SK-N-SH (cell line): ENCODE measurements at regions not wholly inside any gene's neighbourhood (a gene's known extent, or its start where the extent isn't known, plus 50 kb on each side); places are given as distances from the start of the nearest gene placed in this dataset.

Experiments used
- CTCF ChIA-PET: fragments of 300-600, 350-600 bp; formaldehyde crosslinking; extraction: SDS; loops from one replicate; lab custom pipeline; 2021; lab: Yijun Ruan, JAX
- POLR2A ChIA-PET: fragments of 350-600 bp; sonication (Branson Sonifier 250); formaldehyde crosslinking; extraction: SDS; loops from one replicate; lab custom pipeline; 2020; ENCODE audit warnings: antibody characterized with exemption, inconsistent platforms; lab: Yijun Ruan, JAX
- DNase-seq: peaks from one replicate; pipeline ENCODE4 v3.0.0; 2012
- H2AFZ ChIP-seq: fragments of 200-600 bp; sonication (generic); 2 replicates; pipeline ENCODE4 v1.8.1; 2016; ENCODE audit warnings: antibody characterized with exemption, mild to moderate bottlenecking, low read depth
- H3F3A ChIP-seq: fragments of 200-600 bp; sonication (generic); replicated peaks from 2 replicates; pipeline ENCODE3; 2016; ENCODE audit warnings: antibody characterized with exemption, mild to moderate bottlenecking; ENCODE audit not compliant: insufficient read depth
- H3K27ac ChIP-seq, 2 experiments: fragments of 200-500 bp in 1 of 2; fragments of 200-600 bp in 1 of 2; sonication (Bioruptor generic) in 1 of 2; sonication (generic), shearing (Covaris generic) in 1 of 2; 2 replicates each; pipeline versions ENCODE4 v1.5.1 to v1.6.1; 2014 to 2016; ENCODE audit warnings: low read depth in 2 of 2, inconsistent platforms in 1 of 2, low read length in 1 of 2, mild to moderate bottlenecking in 1 of 2, mixed read lengths in 1 of 2
- H3K27me3 ChIP-seq: fragments of 200-600 bp; sonication (generic), shearing (Covaris generic); 2 replicates; pipeline ENCODE4 v1.6.1; 2016; ENCODE audit warnings: mixed run types; ENCODE audit not compliant: insufficient read depth
- H3K36me3 ChIP-seq, 2 experiments: fragments of 200-500 bp in 1 of 2; fragments of 200-600 bp in 1 of 2; sonication (Bioruptor generic) in 1 of 2; sonication (generic) in 1 of 2; replicated peaks in 1 of 2; 2 replicates each; pipeline versions ENCODE3 to v1.5.1; 2014 to 2016; ENCODE audit warnings: low read length in 1 of 2, mild to moderate bottlenecking in 1 of 2; ENCODE audit not compliant: insufficient read depth in 2 of 2, control insufficient read depth in 1 of 2
- H3K4me1 ChIP-seq, 2 experiments: fragments of 200-500 bp in 1 of 2; fragments of 200-600 bp in 1 of 2; sonication (Bioruptor generic) in 1 of 2; sonication (generic), shearing (Covaris generic) in 1 of 2; 2 replicates each; pipeline versions ENCODE4 v1.5.1 to v1.6.1; 2014 to 2016; ENCODE audit warnings: low read depth in 1 of 2, low read length in 1 of 2, mixed run types in 1 of 2; ENCODE audit not compliant: insufficient read depth in 2 of 2, control insufficient read depth in 1 of 2
- H3K4me2 ChIP-seq: fragments of 200-600 bp; sonication (generic), shearing (Covaris generic); 2 replicates; pipeline ENCODE4 v1.6.1; 2017; ENCODE audit warnings: mixed run types
- H3K4me3 ChIP-seq, 2 experiments: fragments of 200-500 bp in 1 of 2; fragments of 200-600 bp in 1 of 2; sonication (Bioruptor generic) in 1 of 2; sonication (generic), shearing (Covaris generic) in 1 of 2; 2 replicates each; pipeline versions ENCODE4 v1.5.1 to v1.8.1; 2014 to 2016; ENCODE audit warnings: low read depth in 2 of 2, inconsistent platforms in 1 of 2, low read length in 1 of 2, mild to moderate bottlenecking in 1 of 2, mixed read lengths in 1 of 2, moderate library complexity in 1 of 2
- H3K79me2 ChIP-seq: fragments of 200-600 bp; sonication (generic); 2 replicates; pipeline ENCODE4 v1.8.1; 2017; ENCODE audit warnings: mild to moderate bottlenecking; ENCODE audit not compliant: insufficient read depth
- H3K9ac ChIP-seq: fragments of 200-600 bp; sonication (generic); 2 replicates; pipeline ENCODE4 v1.6.1; 2017; ENCODE audit warnings: mixed run types
- H3K9me2 ChIP-seq: fragments of 200-600 bp; sonication (generic); 2 replicates; pipeline ENCODE4 v1.6.1; 2017; ENCODE audit warnings: mixed run types
- H3K9me3 ChIP-seq: fragments of 200-600 bp; sonication (generic); 2 replicates; pipeline ENCODE4 v1.6.1; 2017; ENCODE audit warnings: mixed run types, mild to moderate bottlenecking, moderate library complexity
- H4K20me1 ChIP-seq: fragments of 200-600 bp; sonication (generic); 2 replicates; pipeline ENCODE4 v1.6.1; 2017; ENCODE audit warnings: mild to moderate bottlenecking, mixed run types; ENCODE audit not compliant: insufficient read depth
- CHD2 ChIP-seq: fragments of 150-350 bp; IDR thresholded peaks from 2 replicates; pipeline ENCODE4 v1.6.1; 2018; ENCODE audit warnings: low read length; ENCODE audit not compliant: partially characterized antibody
- FOXJ3 ChIP-seq: sonication (generic); formaldehyde crosslinking; IDR thresholded peaks from 2 replicates; pipeline ENCODE4 v1.5.1; 2020; ENCODE audit warnings: mild to moderate bottlenecking, missing genetic modification reagents
- FOXM1 ChIP-seq: IDR thresholded peaks from 2 replicates; pipeline ENCODE4 v1.4.0; 2012; ENCODE audit warnings: low read depth, mild to moderate bottlenecking
- MAX ChIP-seq: IDR thresholded peaks from 2 replicates; pipeline ENCODE4 v1.4.0; 2012; ENCODE audit warnings: low read depth
- NFIC ChIP-seq: IDR thresholded peaks from 2 replicates; pipeline ENCODE4 v1.4.0; 2012; ENCODE audit warnings: borderline replicate concordance
- RFX5 ChIP-seq: IDR thresholded peaks from 2 replicates; pipeline ENCODE4 v1.6.1; 2012; ENCODE audit warnings: mild to moderate bottlenecking, improper control_type of control experiment, low read length
- RXRA ChIP-seq: IDR thresholded peaks from 2 replicates; pipeline ENCODE4 v1.4.0; 2012; ENCODE audit warnings: low read depth, mild to moderate bottlenecking, borderline replicate concordance
- TCF12 ChIP-seq: IDR thresholded peaks from 2 replicates; pipeline ENCODE4 v1.4.0; 2012
- TEAD4 ChIP-seq: IDR thresholded peaks from 2 replicates; pipeline ENCODE4 v1.4.0; 2012; ENCODE audit warnings: mild to moderate bottlenecking, borderline replicate concordance; ENCODE audit not compliant: insufficient read depth
- USF1 ChIP-seq: IDR thresholded peaks from 2 replicates; pipeline ENCODE4 v1.4.0; 2012; ENCODE audit warnings: low read depth, borderline replicate concordance
- WGBS: methylation state at CpG from one replicate; pipeline ENCODE4 v1.1.6; 2017; ENCODE audit warnings: low lambda C conversion rate; 5-methylcytosine and 5-hydroxymethylcytosine counted together
- TF ChIP-seq, protein P1 (sequence below): IDR thresholded peaks from 2 replicates; pipeline ENCODE4; 2012
- TF ChIP-seq, protein P2 (sequence below): fragments of 200-600 bp; sonication (generic); IDR thresholded peaks from 2 replicates; pipeline ENCODE4 v1.6.1; 2017; ENCODE audit warnings: antibody characterized with exemption, mild to moderate bottlenecking, moderate library complexity

GRCh38 chr4:56755901-56756300, 65.6 kb downstream of the SPINK2 start:
- Histone ChIP-seq H3K27me3 (no peaks in the 10 kb centered on the region), H3K36me3 (no peaks in the 10 kb centered on the region), H3K9ac (no peak overlapping the region), H3K79me2 (no peaks in the 10 kb centered on the region), H3K27ac (no peak overlapping the region), H3K4me2 (no peak overlapping the region), H2AFZ (no peak overlapping the region), H3K4me3 (no peak overlapping the region), H3K4me1 (peaks cover 0 to 4% of the 10 kb centered on the region in 2 experiments; a peak in 1 of 4 replicates), H3K9me2 (no peaks in the 10 kb centered on the region), H3K9me3 (no peaks in the 10 kb centered on the region), H3F3A (peaks cover 8% of the 10 kb centered on the region), H4K20me1 (no peaks in the 10 kb centered on the region)
- CTCF ChIA-PET, result no interaction called here
- WGBS, result 62% methylated on average over 4 of the region's 4 CpGs
- TF ChIP-seq TCF12 (no peak), CHD2 (no peak)
- POLR2A ChIA-PET, result no interaction called here
- no peak for DNase-seq

- H3K4me1 ChIP-seq, result peaks cover 0 to 4% of the 10 kb centered on the region in 2 experiments; a peak in 1 of 4 replicates
- no peaks in the 10 kb centered on the region for H3K79me2 ChIP-seq
- TF ChIP-seq USF1, result no peak
- no peak for TF ChIP-seq NFIC
- TF ChIP-seq TEAD4, result no peak
- TF ChIP-seq, protein P1, sequence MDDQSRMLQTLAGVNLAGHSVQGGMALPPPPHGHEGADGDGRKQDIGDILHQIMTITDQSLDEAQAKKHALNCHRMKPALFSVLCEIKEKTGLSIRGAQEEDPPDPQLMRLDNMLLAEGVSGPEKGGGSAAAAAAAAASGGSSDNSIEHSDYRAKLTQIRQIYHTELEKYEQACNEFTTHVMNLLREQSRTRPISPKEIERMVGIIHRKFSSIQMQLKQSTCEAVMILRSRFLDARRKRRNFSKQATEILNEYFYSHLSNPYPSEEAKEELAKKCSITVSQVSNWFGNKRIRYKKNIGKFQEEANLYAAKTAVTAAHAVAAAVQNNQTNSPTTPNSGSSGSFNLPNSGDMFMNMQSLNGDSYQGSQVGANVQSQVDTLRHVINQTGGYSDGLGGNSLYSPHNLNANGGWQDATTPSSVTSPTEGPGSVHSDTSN, result no peak
- no peak for TF ChIP-seq TCF12
- TF ChIP-seq MAX, result no peak
- H3K4me2 ChIP-seq, result no peak overlapping the region
- H3K27ac ChIP-seq, result no peak overlapping the region
- H3K4me3 ChIP-seq, result no peak overlapping the region
- no peaks in the 10 kb centered on the region for H3K9me3 ChIP-seq
- CTCF ChIA-PET, result interaction anchor here (0.8 kb wide), 1 partner anchor 23 kb away, joined by 4 read pairs; no protein-coding TSS in a partner anchor
- 54% methylated on average over 2 of the region's 2 CpGs for WGBS
- H3K9me2 ChIP-seq, result no peaks in the 10 kb centered on the region
- POLR2A ChIA-PET, result no interaction called here
- DNase-seq, result no peak
- H2AFZ ChIP-seq, result no peak overlapping the region
- peaks cover 2% of the 10 kb centered on the region for H3F3A ChIP-seq
- H3K36me3 ChIP-seq, result no peaks in the 10 kb centered on the region
- no peaks in the 10 kb centered on the region for H4K20me1 ChIP-seq
- no peaks in the 10 kb centered on the region for H3K27me3 ChIP-seq
- H3K9ac ChIP-seq, result no peak overlapping the region
Measured at GRCh38 chr4:56752985-56753384, 68.5 kb downstream of the SPINK2 start.

- Histone ChIP-seq H3K79me2 (no peaks in the 10 kb centered on the region), H3K36me3 (no peaks in the 10 kb centered on the region), H4K20me1 (no peaks in the 10 kb centered on the region), H3K9me3 (no peaks in the 10 kb centered on the region), H3K9ac (no peak overlapping the region), H2AFZ (no peak overlapping the region), H3K9me2 (no peaks in the 10 kb centered on the region), H3K27ac (no peak overlapping the region), H3K27me3 (no peaks in the 10 kb centered on the region), H3F3A (no peaks in the 10 kb centered on the region), H3K4me1 (no peaks in the 10 kb centered on the region), H3K4me2 (no peak overlapping the region), H3K4me3 (no peak overlapping the region)
- CTCF ChIA-PET, result no interaction called here
- POLR2A ChIA-PET, result no interaction called here
- no peak for DNase-seq
- TF ChIP-seq, protein P2, sequence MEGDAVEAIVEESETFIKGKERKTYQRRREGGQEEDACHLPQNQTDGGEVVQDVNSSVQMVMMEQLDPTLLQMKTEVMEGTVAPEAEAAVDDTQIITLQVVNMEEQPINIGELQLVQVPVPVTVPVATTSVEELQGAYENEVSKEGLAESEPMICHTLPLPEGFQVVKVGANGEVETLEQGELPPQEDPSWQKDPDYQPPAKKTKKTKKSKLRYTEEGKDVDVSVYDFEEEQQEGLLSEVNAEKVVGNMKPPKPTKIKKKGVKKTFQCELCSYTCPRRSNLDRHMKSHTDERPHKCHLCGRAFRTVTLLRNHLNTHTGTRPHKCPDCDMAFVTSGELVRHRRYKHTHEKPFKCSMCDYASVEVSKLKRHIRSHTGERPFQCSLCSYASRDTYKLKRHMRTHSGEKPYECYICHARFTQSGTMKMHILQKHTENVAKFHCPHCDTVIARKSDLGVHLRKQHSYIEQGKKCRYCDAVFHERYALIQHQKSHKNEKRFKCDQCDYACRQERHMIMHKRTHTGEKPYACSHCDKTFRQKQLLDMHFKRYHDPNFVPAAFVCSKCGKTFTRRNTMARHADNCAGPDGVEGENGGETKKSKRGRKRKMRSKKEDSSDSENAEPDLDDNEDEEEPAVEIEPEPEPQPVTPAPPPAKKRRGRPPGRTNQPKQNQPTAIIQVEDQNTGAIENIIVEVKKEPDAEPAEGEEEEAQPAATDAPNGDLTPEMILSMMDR, result no peak
- no peak for TF ChIP-seq RXRA
- TF ChIP-seq FOXJ3 (CRISPR knock-in tag), result no peak
- TF ChIP-seq RFX5, result no peak
- no peak for TF ChIP-seq FOXM1
- TF ChIP-seq, protein P1, result no peak
Measured at GRCh38 chr4:56750231-56750630, 69.1 kb upstream of the HOPX start.
